ENCODE measurements at regions not wholly inside any gene's neighbourhood (a gene's known extent, or its start where the extent isn't known, plus 50 kb on each side); places are given as distances from the start of the nearest gene placed in this dataset.

DNA sequence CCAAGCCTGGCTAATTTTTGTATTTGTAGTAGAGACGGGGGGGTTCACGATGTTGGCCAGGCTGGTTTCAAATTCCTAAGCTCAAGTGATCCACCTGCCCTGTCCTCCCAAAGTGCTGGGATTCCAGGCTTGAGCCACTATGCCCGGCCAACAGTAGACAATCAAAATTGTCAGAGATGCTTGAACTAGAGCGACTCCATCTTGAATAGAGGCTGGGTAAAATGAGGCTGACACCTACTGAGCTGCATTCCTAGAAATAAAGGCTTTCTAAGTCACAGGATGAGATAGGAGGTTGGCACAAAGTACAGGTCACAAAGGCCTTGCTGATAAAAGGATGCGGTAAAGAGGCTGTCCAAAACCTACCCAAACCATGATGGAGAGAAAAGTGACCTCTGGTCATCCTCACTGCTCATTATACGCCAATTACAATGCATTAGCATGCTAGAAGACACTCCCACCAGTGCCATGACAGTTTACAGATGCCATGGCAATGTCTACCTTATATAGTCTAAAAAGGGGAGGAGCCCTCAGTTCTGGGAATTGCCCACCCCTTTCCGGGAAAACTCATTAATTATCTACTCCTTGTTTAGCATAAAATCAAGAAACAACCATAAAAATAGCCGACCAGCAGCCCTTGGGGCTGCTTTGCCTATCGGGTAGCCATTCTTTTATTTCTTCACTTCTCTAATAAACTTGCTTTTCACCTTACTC is 134.5 kb downstream of the BAMBI start:
- DNase-seq (ENCODE audit: low spot score) = no peak

GRCh38 chr10:28812384-28813372 is 135.4 kb downstream of the BAMBI start:
- DNase-seq (ENCODE audit: low spot score) = no peak

DNA sequence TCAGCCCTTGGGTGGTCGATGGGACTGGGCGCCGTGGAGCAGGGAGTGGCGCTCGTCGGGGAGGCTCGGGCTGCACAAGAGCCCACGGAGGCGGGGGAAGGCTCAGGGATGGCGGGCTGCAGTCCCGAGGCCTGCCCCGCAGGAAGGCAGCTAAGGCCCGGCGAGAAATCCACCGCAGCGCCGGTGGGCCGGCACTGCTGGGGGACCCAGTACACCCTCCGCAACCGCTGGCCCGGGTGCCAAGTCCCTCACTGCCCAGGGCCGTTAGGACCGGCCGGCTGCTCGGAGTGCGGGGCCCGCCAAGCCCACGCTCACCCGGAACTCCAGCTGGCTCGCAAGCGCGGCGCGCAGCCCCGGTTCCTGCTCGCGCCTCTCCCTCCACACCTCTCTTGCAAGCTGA is 138.4 kb downstream of the BAMBI start:
- no peak for DNase-seq (ENCODE audit: low spot score)

DNA sequence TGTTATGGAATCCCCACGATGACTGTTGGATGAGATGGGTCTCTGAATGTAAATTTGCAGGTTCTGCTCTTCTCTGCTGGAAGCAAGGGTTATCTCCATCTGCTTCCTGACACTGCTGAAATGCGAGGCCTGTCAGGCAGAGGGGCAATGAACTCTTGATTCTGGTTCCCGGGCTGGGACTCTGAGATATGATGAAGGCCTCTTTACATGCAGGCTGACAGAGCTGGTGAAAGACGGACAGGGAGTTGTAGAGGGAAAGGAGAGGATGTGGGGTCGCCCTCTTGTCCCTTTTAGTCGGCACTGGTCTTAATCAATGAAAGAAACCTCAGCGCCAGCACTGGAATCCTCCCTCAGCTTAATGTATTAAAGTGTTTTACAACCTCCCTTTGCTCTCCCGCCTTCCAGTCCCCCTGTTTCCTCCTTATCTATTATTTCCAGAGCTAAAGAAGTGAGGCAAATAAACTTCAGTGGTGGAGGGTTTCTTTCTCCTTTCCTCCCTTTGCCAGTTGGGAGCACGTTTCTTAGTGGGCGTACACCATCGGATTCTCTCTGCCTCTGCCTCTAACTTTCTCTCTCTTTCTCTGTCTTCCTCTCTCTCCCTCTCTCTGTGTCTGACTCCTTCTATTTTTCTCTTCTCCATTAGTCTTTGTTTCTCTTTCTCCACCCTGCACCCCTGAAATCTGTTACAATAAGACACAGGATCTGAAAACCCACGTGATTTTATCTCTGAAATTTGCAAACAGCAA is 145.6 kb downstream of the BAMBI start:
- DNase-seq (ENCODE audit: low spot score) = no peak

GRCh38 chr10:28823501-28824075 is 146.3 kb downstream of the BAMBI start:
- no peak for DNase-seq (ENCODE audit: low spot score)

- no peak for DNase-seq (ENCODE audit: low spot score)
These were observed 156.0 kb downstream of the BAMBI start for GRCh38 chr10:28833313-28833712.

DNA sequence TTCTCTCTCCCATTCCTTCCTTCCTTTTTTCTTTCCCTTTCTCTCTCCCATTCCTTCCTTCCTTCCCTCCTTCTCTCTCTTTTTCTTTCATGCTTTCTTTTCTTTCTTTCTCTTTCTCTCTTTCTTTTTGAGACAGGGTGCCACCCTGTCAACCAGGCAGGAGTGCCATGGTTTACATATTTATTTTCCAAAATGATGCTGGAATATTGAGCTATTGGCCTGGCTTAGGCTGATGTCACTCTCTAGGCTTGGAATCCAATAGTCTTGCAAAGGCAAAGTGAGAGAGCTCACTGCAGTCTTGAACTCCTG is 159.1 kb downstream of the BAMBI start:
- DNase-seq (ENCODE audit: low spot score) = no peak

DNA sequence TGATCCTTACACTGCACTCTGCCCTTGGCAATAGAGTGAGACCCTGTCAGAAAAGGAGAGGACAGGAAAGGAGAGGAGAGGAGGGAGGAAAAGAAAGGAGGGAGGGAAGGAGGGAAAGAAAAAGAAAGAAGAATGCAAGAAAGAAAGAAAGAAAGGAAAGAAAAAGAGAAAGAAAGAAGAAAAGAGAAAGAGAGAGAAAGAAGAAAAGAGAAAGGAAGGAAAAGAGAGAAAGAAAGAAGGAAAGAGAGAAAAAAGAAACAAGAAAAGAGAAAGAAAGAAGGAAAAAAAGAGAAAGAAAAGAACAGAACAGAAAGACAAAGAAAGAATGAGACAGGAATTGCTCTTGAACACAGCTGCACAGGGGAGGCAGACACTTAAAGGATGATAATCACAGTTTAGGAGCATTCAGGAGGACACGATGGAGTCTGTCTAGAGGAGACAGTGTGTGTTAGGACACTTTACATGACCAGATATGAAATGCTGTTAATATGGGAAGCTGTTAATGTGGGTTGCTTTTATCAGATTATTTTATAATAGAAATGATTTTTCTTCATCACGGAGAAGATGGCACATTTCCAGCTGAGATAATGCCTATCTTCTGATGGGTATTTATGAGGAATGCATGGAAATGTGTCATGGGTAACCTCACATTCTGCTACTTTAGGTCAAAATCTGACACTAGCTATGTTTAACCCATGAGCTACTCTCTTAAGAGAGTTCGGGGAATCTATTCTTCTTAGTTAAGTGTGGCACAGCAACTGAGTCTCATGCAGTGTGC is 160.5 kb downstream of the BAMBI start:
- DNase-seq (ENCODE audit: low spot score) = no peak

DNA sequence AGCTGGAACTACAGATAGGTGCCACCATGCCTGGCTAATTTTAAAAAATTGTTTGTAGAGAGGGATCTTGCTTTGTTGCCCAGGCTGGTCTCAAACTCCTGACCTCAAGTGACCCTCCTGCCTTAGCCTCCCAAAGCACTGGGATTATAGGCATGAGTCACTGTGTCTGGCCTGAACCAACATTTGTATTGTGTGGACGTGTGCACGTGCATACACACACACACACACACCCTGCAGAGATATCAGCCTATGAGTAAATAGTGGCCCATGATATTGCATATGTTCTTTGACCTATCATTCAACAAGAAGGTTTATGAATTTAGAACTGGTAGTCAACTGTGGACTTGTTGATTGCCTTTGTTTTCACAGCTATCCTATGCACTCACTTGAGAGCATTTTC is 161.6 kb downstream of the BAMBI start:
- no peak for DNase-seq (ENCODE audit: low spot score)

DNA sequence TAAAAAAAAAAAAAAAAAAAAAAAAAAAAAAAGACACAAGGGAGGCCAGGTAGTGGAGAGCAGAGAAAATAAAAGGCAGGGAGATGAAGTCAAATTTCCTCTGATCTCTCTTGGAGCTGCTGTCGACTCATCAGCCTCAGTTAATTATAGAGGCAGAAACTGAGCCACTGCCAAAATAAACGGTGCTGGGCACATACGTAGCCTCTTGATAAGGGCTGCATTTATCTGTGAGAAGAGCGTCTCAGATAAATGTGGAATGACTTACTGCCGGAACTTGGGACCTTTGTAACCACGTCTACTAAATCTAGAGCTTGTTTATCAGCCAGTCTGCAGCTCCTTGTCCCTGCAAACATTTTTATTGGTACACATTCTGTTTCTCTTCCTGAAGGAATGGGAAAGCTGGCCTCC is 162.3 kb downstream of the BAMBI start:
- no peak for DNase-seq (ENCODE audit: low spot score)

GRCh38 chr10:28840202-28840601 is 162.9 kb downstream of the BAMBI start:
- DNase-seq (ENCODE audit: low spot score) = no peak

DNA sequence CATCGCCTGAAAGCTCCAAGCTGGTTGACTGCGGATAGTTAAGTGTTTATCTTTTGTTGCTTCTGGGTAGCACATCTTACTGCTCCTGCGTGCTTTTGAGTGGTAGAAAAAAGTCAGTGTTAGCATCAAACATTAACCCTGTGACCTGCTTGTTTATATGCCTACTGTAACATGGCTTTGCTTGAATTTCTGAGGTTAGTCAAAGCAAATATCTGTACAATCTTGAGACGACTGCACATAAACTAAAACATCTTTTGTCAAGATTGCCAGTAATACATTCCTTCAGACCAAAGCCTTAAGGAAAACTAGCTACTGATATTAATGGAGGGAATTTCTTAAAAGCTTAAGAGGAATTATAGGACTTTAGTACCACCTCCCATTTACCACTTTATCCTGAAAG is 163.7 kb downstream of the BAMBI start:
- no peak for DNase-seq (ENCODE audit: low spot score)

- no peak for DNase-seq (ENCODE audit: low spot score)
These were observed 164.3 kb downstream of the BAMBI start for GRCh38 chr10:28841625-28842024.

DNA sequence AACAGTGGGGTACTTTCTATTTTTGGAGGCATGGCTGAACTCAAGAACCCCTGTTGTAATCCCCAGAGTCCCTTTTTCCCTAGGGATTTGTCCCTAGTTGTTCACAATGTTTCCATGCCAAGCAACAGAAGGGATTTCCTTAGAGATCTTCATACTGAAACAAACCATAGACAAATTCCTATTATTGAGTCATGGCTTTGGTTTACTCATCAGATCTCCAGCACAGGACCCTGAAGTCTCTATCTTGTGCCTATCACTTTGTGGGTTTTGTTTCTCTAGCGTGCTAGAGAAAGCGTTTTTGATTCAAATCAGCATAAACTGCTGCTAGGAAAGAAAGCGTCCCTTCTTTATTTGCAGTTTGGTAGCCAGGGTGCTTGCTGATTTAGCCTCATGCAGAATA is 165.0 kb downstream of the BAMBI start:
- no peak for DNase-seq (ENCODE audit: low spot score)

DNA sequence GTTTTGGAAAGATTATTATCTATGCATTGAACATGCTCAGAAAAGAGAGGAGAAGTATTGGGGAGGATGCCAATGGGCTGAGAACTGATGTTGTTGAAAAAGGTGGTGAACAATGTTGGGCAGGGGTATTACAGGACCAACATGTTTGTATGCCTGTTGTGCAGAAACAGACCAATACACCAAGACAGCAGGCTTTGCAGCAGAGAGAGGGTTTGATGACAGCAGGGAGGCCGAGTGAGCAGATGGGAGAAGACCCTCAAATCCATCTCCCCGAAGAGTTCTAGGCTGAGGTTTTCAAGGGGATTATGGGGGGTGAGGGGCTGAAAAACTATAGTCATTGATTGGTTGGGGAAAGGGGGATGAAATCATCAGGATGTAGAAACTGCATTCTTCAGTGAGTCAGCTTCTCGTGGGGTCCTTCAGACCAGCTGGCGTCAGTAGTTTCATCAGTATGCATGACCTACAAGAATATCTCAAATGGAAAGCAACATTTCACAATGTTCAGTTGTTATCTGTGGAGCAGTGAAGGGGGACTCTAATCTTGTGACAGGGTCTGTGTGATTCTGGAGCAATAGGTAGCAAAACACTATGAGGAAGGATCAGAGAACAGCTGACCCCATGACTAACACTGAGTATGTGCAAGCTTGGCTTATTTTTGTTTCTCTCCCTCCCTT is 167.8 kb downstream of the BAMBI start:
- DNase-seq (ENCODE audit: low spot score) = no peak

- no peak for DNase-seq (ENCODE audit: low spot score)
These were observed 172.0 kb downstream of the BAMBI start for GRCh38 chr10:28849309-28849708.

- no peak for DNase-seq (ENCODE audit: low spot score)
These were observed 172.5 kb downstream of the BAMBI start for GRCh38 chr10:28849821-28850220.

DNA sequence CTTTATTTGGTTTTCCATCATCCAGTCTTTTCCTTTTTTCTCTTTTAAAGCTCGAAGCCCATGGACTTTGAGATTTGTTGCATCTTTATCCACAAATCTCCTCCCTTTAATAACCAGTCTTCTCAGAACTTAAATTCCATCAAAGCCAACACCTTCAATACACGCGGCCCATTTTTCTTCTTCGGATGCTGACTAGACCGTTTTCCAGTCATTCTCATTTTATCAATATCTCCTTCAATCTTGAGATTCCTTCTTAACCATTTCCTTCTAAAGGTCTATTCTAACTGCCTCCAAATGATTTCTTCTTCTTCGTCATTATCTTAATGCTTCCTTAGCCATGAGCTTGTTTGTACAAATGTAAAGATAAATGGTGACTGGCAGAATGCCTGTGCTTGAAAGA is 173.5 kb downstream of the BAMBI start:
- DNase-seq (ENCODE audit: low spot score) = no peak

GRCh38 chr10:28853195-28853594 is 175.9 kb downstream of the BAMBI start:
- DNase-seq (ENCODE audit: low spot score) = no peak

DNA sequence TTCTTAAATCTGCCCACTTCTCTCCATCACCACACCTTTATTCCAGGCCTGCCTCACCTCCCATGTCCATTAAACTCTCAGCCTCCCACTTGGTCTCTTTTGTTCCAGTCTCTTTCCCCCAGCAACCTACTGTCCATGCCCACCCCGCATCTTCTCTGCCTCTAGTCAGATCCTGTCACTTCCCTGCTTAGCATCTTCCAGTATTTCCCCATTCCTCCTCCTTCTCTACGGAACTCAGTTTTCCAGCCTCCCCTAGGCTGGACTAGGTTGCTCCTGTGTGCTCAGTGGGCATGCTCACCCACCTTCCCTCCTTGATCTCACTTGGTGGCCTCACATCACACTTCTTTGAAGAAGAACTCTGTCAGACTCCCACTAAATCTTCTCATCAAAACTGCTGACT is 179.8 kb downstream of the BAMBI start:
- DNase-seq (ENCODE audit: low spot score) = no peak

GRCh38 chr10:28858646-28859045 is 181.3 kb downstream of the BAMBI start:
- DNase-seq (ENCODE audit: low spot score) = no peak

All from NAMALWA (cell line).